Neural cell (in vitro differentiated cells): ENCODE measurements at regions not wholly inside any gene's neighbourhood (a gene's known extent, or its start where the extent isn't known, plus 50 kb on each side); places are given as distances from the start of the nearest gene placed in this dataset.

ENCODE experiments used
- H2AFZ ChIP-seq: fragments of 200-600, 300-800 bp; sonication (generic), shearing (Covaris generic); 2 replicates; pipeline ENCODE4 v1.6.0; 2014; ENCODE audit warnings: low read depth, mild to moderate bottlenecking, antibody characterized with exemption, low read length, moderate library complexity
- H3F3A ChIP-seq: fragments of 200-600 bp; shearing (Covaris generic); 2 replicates; pipeline ENCODE4 v1.6.1; 2016; ENCODE audit warnings: mild to moderate bottlenecking, moderate library complexity, mixed read lengths, antibody characterized with exemption, low read length; ENCODE audit not compliant: insufficient read depth, poor library complexity, severe bottlenecking
- H3K27ac ChIP-seq: fragments of 200-600, 300-800 bp; sonication (generic), shearing (Covaris generic); 2 replicates; pipeline ENCODE4 v1.5.1; 2014; ENCODE audit warnings: mild to moderate bottlenecking, low read length, moderate library complexity
- H3K27me3 ChIP-seq: fragments of 300-800, 200-600 bp; sonication (generic), shearing (Covaris generic); 2 replicates; pipeline ENCODE4 v1.6.0; 2014; ENCODE audit warnings: mild to moderate bottlenecking, low read depth, low read length, moderate library complexity; ENCODE audit not compliant: insufficient read depth
- H3K36me3 ChIP-seq: fragments of 300-800, 200-600 bp; sonication (generic), shearing (Covaris generic); 2 replicates; pipeline ENCODE4 v1.5.1; 2014; ENCODE audit warnings: mild to moderate bottlenecking, antibody characterized with exemption, low read length, moderate library complexity; ENCODE audit not compliant: insufficient read depth
- H3K4me2 ChIP-seq: fragments of 300-800, 200-600 bp; sonication (generic), shearing (Covaris generic); 2 replicates; pipeline ENCODE4 v1.6.0; 2014; ENCODE audit warnings: mild to moderate bottlenecking, low read length
- H3K4me3 ChIP-seq: fragments of 300-800, 200-600 bp; sonication (generic), shearing (Covaris generic); 2 replicates; pipeline ENCODE4 v1.5.1; 2014; ENCODE audit warnings: mild to moderate bottlenecking, low read length, moderate library complexity
- H3K79me2 ChIP-seq: fragments of 200-600 bp; shearing (Covaris generic); replicated peaks from 2 replicates; pipeline ENCODE4 v1.6.0; 2014; ENCODE audit warnings: mild to moderate bottlenecking, low read length, moderate library complexity; ENCODE audit not compliant: insufficient read depth
- H3K9ac ChIP-seq: fragments of 300-800, 200-600 bp; sonication (generic), shearing (Covaris generic); 2 replicates; pipeline ENCODE4 v1.6.1; 2016; ENCODE audit warnings: mild to moderate bottlenecking, low read length, mixed read lengths
- H3K9me2 ChIP-seq: fragments of 200-600 bp; shearing (Covaris generic); 2 replicates; pipeline ENCODE4 v1.6.1; 2016; ENCODE audit warnings: mild to moderate bottlenecking, low read length, mixed read lengths; ENCODE audit not compliant: insufficient read depth
- H3K9me3 ChIP-seq: fragments of 200-600, 300-800 bp; sonication (generic), shearing (Covaris generic); 2 replicates; pipeline ENCODE4 v1.6.1; 2016; ENCODE audit warnings: mild to moderate bottlenecking, mixed run types, low read length, moderate library complexity, mixed read lengths
- H4K20me1 ChIP-seq: fragments of 200-600 bp; shearing (Covaris generic); 2 replicates; pipeline ENCODE4 v1.6.1; 2016; ENCODE audit warnings: mild to moderate bottlenecking, mixed run types; ENCODE audit not compliant: insufficient read depth
- EP300 ChIP-seq: fragments of 450-650 bp; conservative IDR thresholded peaks from 2 replicates; pipeline ENCODE4 v1.6.1; 2014; ENCODE audit warnings: antibody characterized with exemption, mild to moderate bottlenecking, moderate library complexity; ENCODE audit not compliant: poor library complexity, severe bottlenecking
- EZH2 ChIP-seq: fragments of 200-600, 300-800 bp; shearing (Covaris generic), sonication (generic); IDR thresholded peaks from 2 replicates; pipeline ENCODE4 v1.6.1; 2014; ENCODE audit warnings: antibody characterized with exemption, low read length, borderline replicate concordance, mild to moderate bottlenecking; ENCODE audit not compliant: insufficient read depth, poor library complexity, severe bottlenecking
- MXI1 ChIP-seq: fragments of 450-650 bp; conservative IDR thresholded peaks from 2 replicates; pipeline ENCODE4 v1.6.1; 2014; ENCODE audit warnings: antibody characterized with exemption, mild to moderate bottlenecking; ENCODE audit not compliant: poor library complexity, severe bottlenecking
- POLR2AphosphoS5 ChIP-seq: IDR thresholded peaks from 2 replicates; pipeline ENCODE4 v1.6.1; 2012
- RAD21 ChIP-seq: fragments of 450-650 bp; conservative IDR thresholded peaks from 2 replicates; pipeline ENCODE4 v1.6.1; 2014; ENCODE audit warnings: antibody characterized with exemption, mild to moderate bottlenecking, moderate library complexity
- REST ChIP-seq: IDR thresholded peaks from 2 replicates; pipeline ENCODE4 v1.6.1; 2012; ENCODE audit warnings: borderline replicate concordance
- SMC3 ChIP-seq: fragments of 450-650 bp; conservative IDR thresholded peaks from 2 replicates; pipeline ENCODE4 v1.6.1; 2014; ENCODE audit warnings: antibody characterized with exemption, mild to moderate bottlenecking, moderate library complexity; ENCODE audit not compliant: poor library complexity
- TAF1 ChIP-seq: IDR thresholded peaks from 2 replicates; pipeline ENCODE4 v1.6.1; 2012; ENCODE audit warnings: low read depth
- TF ChIP-seq, protein P1 (sequence below): fragments of 450-650 bp; IDR thresholded peaks from 2 replicates; pipeline ENCODE4 v1.5.1; 2014; ENCODE audit warnings: antibody characterized with exemption, mild to moderate bottlenecking, moderate library complexity; ENCODE audit not compliant: poor library complexity, severe bottlenecking

GRCh38 chr7:46848944-46849343 is 733.0 kb downstream of the TNS3 start:
- no peaks in the 10 kb centered on the region for H3K27me3 ChIP-seq
- no peaks in the 10 kb centered on the region for H3F3A ChIP-seq
- H3K9me2 ChIP-seq = no peaks in the 10 kb centered on the region
- TF ChIP-seq, protein P1, sequence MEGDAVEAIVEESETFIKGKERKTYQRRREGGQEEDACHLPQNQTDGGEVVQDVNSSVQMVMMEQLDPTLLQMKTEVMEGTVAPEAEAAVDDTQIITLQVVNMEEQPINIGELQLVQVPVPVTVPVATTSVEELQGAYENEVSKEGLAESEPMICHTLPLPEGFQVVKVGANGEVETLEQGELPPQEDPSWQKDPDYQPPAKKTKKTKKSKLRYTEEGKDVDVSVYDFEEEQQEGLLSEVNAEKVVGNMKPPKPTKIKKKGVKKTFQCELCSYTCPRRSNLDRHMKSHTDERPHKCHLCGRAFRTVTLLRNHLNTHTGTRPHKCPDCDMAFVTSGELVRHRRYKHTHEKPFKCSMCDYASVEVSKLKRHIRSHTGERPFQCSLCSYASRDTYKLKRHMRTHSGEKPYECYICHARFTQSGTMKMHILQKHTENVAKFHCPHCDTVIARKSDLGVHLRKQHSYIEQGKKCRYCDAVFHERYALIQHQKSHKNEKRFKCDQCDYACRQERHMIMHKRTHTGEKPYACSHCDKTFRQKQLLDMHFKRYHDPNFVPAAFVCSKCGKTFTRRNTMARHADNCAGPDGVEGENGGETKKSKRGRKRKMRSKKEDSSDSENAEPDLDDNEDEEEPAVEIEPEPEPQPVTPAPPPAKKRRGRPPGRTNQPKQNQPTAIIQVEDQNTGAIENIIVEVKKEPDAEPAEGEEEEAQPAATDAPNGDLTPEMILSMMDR = no peak
- TF ChIP-seq SMC3 (no peak), RAD21 (no peak), REST (no peak), MXI1 (no peak), POLR2AphosphoS5 (no peak), TAF1 (no peak), EP300 (no peak), EZH2 (no peak)
- no peaks in the 10 kb centered on the region for H3K9me3 ChIP-seq
- no peaks in the 10 kb centered on the region for H4K20me1 ChIP-seq
- H3K4me3 ChIP-seq = no peak overlapping the region
- no peak overlapping the region for H3K4me2 ChIP-seq
- no peaks in the 10 kb centered on the region for H3K36me3 ChIP-seq
- H3K79me2 ChIP-seq = no peaks in the 10 kb centered on the region
- H3K9ac ChIP-seq = no peak overlapping the region
- no peak overlapping the region for H2AFZ ChIP-seq
- no peak overlapping the region for H3K27ac ChIP-seq

GRCh38 chr7:46848311-46848710 is 733.6 kb downstream of the TNS3 start:
- TF ChIP-seq SMC3 (no peak), REST (no peak), RAD21 (no peak), EZH2 (no peak), POLR2AphosphoS5 (no peak), MXI1 (no peak), TAF1 (no peak), EP300 (no peak)
- TF ChIP-seq, protein P1 = no peak
- H3K36me3 ChIP-seq = no peaks in the 10 kb centered on the region
- H3K27me3 ChIP-seq = no peaks in the 10 kb centered on the region

More at GRCh38 chr7:46848311-46848710, 733.6 kb downstream of the TNS3 start:
- H3K27ac ChIP-seq = no peak overlapping the region
- H3K4me2 ChIP-seq = no peak overlapping the region
- H4K20me1 ChIP-seq = no peaks in the 10 kb centered on the region
- no peak overlapping the region for H2AFZ ChIP-seq
- no peak overlapping the region for H3K9ac ChIP-seq
- no peaks in the 10 kb centered on the region for H3K79me2 ChIP-seq
- H3K9me2 ChIP-seq = no peaks in the 10 kb centered on the region
- no peak overlapping the region for H3K4me3 ChIP-seq
- H3F3A ChIP-seq = no peaks in the 10 kb centered on the region
- no peaks in the 10 kb centered on the region for H3K9me3 ChIP-seq
